Upper lobe of left lung (tissue), 4 donors: ENCODE measurements at regions not wholly inside any gene's neighbourhood (a gene's known extent, or its start where the extent isn't known, plus 50 kb on each side); places are given as distances from the start of the nearest gene placed in this dataset.

Experiments
- EP300 ChIP-seq, 4 donors: sonication (generic); formaldehyde crosslinking; IDR thresholded peaks; one replicate each; pipeline ENCODE4 v1.5.1; 2017; ENCODE audit warnings: antibody characterized with exemption in 4 of 4, control low read depth in 2 of 4
- POLR2A ChIP-seq, 4 donors: fragments of 450-650 bp; IDR thresholded peaks; one replicate each; pipeline ENCODE4 v1.5.1; 2016 to 2017; ENCODE audit warnings: antibody characterized with exemption in 4 of 4, mild to moderate bottlenecking in 2 of 4
- TF ChIP-seq, protein P1 (sequence below), 6 experiments: fragments of 450-650 bp in 4 of 6; fragments of 200-600 bp in 2 of 6; sonication (generic) in 2 of 6; IDR thresholded peaks; one replicate each; pipeline ENCODE4 v1.5.1; 2016 to 2019; ENCODE audit warnings: antibody characterized with exemption in 6 of 6

DNA sequence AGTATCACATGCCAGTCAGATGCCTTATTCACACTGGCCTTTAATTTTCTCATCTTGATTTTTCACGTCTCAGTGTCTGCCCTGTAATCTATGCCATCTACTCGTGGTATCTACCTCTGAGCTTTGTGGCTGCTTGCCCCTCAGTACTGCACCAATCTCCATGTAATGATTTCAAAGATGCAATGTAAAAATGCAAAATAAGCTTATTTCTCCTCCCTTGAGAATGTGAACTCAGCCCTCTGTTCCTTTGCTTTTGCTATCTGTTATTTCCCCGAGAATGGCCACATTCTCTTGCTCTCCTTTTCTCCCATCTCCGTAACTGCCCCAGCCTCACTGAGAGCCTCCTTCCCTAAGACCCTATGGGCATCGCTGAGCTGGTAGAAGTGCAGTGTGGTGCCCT is 317.5 kb downstream of the SFMBT2 start:
- TF ChIP-seq, protein P1, sequence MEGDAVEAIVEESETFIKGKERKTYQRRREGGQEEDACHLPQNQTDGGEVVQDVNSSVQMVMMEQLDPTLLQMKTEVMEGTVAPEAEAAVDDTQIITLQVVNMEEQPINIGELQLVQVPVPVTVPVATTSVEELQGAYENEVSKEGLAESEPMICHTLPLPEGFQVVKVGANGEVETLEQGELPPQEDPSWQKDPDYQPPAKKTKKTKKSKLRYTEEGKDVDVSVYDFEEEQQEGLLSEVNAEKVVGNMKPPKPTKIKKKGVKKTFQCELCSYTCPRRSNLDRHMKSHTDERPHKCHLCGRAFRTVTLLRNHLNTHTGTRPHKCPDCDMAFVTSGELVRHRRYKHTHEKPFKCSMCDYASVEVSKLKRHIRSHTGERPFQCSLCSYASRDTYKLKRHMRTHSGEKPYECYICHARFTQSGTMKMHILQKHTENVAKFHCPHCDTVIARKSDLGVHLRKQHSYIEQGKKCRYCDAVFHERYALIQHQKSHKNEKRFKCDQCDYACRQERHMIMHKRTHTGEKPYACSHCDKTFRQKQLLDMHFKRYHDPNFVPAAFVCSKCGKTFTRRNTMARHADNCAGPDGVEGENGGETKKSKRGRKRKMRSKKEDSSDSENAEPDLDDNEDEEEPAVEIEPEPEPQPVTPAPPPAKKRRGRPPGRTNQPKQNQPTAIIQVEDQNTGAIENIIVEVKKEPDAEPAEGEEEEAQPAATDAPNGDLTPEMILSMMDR (IDR thresholded peaks at IDR 0.05) = no peak
- TF ChIP-seq EP300 (IDR thresholded peaks at IDR 0.05) = no peak
- no peak for TF ChIP-seq POLR2A (IDR thresholded peaks at IDR 0.05)
